ENCODE measurements at regions not wholly inside any gene's neighbourhood (a gene's known extent, or its start where the extent isn't known, plus 50 kb on each side); places are given as distances from the start of the nearest gene placed in this dataset.

DNA sequence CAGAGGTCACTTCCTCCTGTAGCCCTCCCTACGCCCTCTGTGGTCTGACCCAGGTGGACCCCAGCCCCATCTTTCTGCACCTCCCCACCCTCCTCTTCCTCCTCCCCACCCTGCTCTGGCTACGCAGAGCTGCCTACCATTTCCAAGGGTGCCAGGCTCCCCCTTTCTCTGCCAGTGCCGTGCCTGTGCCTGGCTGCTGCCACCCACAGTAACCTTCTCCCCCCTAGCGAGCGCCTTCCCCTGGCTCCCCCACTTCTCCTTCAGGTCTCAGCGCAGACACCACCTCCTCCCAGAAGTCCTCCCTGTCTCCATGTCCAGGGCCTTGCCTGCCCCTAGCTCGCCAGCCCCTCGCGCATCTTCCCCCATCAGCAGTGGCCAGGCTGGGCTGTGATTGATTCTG, 471.5 kb downstream of the PTPRU start:
- TF ChIP-seq, protein P1, sequence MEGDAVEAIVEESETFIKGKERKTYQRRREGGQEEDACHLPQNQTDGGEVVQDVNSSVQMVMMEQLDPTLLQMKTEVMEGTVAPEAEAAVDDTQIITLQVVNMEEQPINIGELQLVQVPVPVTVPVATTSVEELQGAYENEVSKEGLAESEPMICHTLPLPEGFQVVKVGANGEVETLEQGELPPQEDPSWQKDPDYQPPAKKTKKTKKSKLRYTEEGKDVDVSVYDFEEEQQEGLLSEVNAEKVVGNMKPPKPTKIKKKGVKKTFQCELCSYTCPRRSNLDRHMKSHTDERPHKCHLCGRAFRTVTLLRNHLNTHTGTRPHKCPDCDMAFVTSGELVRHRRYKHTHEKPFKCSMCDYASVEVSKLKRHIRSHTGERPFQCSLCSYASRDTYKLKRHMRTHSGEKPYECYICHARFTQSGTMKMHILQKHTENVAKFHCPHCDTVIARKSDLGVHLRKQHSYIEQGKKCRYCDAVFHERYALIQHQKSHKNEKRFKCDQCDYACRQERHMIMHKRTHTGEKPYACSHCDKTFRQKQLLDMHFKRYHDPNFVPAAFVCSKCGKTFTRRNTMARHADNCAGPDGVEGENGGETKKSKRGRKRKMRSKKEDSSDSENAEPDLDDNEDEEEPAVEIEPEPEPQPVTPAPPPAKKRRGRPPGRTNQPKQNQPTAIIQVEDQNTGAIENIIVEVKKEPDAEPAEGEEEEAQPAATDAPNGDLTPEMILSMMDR (IDR thresholded peaks at IDR 0.05 in 2 of 3, conservative IDR thresholded peaks at IDR 0.05 in 1 of 3; ENCODE audit: borderline replicate concordance in 1 of 3, insufficient read depth in 1 of 3, low read depth in 2 of 3, low read length in 2 of 3) = no peak
- TF ChIP-seq EZH2 (IDR thresholded peaks at IDR 0.05) = no peak
- no peak for TF ChIP-seq EGR1 (IDR thresholded peaks at IDR 0.05; ENCODE audit: low read depth)
- TF ChIP-seq YY1 (IDR thresholded peaks at IDR 0.05; ENCODE audit: extremely low read depth, insufficient replicate concordance, low read depth, low read length) = no peak
- TF ChIP-seq, protein P2, sequence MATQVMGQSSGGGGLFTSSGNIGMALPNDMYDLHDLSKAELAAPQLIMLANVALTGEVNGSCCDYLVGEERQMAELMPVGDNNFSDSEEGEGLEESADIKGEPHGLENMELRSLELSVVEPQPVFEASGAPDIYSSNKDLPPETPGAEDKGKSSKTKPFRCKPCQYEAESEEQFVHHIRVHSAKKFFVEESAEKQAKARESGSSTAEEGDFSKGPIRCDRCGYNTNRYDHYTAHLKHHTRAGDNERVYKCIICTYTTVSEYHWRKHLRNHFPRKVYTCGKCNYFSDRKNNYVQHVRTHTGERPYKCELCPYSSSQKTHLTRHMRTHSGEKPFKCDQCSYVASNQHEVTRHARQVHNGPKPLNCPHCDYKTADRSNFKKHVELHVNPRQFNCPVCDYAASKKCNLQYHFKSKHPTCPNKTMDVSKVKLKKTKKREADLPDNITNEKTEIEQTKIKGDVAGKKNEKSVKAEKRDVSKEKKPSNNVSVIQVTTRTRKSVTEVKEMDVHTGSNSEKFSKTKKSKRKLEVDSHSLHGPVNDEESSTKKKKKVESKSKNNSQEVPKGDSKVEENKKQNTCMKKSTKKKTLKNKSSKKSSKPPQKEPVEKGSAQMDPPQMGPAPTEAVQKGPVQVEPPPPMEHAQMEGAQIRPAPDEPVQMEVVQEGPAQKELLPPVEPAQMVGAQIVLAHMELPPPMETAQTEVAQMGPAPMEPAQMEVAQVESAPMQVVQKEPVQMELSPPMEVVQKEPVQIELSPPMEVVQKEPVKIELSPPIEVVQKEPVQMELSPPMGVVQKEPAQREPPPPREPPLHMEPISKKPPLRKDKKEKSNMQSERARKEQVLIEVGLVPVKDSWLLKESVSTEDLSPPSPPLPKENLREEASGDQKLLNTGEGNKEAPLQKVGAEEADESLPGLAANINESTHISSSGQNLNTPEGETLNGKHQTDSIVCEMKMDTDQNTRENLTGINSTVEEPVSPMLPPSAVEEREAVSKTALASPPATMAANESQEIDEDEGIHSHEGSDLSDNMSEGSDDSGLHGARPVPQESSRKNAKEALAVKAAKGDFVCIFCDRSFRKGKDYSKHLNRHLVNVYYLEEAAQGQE (IDR thresholded peaks at IDR 0.05; ENCODE audit: low read depth) = no peak
- TF ChIP-seq SP1 (IDR thresholded peaks at IDR 0.05; ENCODE audit: low read depth) = no peak
- TF ChIP-seq POLR2A (IDR thresholded peaks at IDR 0.05; ENCODE audit: borderline replicate concordance, extremely low read depth, insufficient read depth, insufficient read length) = no peak
- no peak for TF ChIP-seq SIN3A (IDR thresholded peaks at IDR 0.05; ENCODE audit: low read depth)
- TF ChIP-seq, protein P3, sequence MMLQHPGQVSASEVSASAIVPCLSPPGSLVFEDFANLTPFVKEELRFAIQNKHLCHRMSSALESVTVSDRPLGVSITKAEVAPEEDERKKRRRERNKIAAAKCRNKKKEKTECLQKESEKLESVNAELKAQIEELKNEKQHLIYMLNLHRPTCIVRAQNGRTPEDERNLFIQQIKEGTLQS (IDR thresholded peaks at IDR 0.05) = no peak
- TF ChIP-seq, protein P4, sequence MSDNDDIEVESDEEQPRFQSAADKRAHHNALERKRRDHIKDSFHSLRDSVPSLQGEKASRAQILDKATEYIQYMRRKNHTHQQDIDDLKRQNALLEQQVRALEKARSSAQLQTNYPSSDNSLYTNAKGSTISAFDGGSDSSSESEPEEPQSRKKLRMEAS (IDR thresholded peaks at IDR 0.05) = no peak
- no peak for TF ChIP-seq POLR2AphosphoS5 (IDR thresholded peaks at IDR 0.05; ENCODE audit: low read depth, low read length)
- TF ChIP-seq TCF7L2 (IDR thresholded peaks at IDR 0.05; ENCODE audit: borderline replicate concordance, extremely low read depth, insufficient read depth, insufficient read length) = no peak

Data from HCT116 (cell line).